Stimulated activated CD4-positive, alpha-beta T cell treated with anti-CD3 and anti-CD28 coated beads, Interleukin-2, amount 100 ng/mL, for 48 hours (primary cell): ENCODE measurements at regions not wholly inside any gene's neighbourhood (a gene's known extent, or its start where the extent isn't known, plus 50 kb on each side); places are given as distances from the start of the nearest gene placed in this dataset.

Experiments
- DNase-seq, 2 donors: peaks; one replicate each; pipeline ENCODE4 v3.0.0-alpha.2; 2020

GRCh38 chr9:80259079-80259478 is 687.3 kb downstream of the TLE4 start:
- no peak for DNase-seq

GRCh38 chr9:80251778-80252177 is 680.0 kb downstream of the TLE4 start:
- no peak for DNase-seq

GRCh38 chr9:80242022-80242421 is 670.3 kb downstream of the TLE4 start:
- DNase-seq: no peak

- no peak for DNase-seq
Measured at GRCh38 chr9:80235752-80236151, 664.0 kb downstream of the TLE4 start.

GRCh38 chr9:80233906-80234305 is 662.1 kb downstream of the TLE4 start:
- DNase-seq: no peak

GRCh38 chr9:80233102-80233843 is 661.5 kb downstream of the TLE4 start:
- no peak for DNase-seq

GRCh38 chr9:80231318-80232236 is 659.8 kb downstream of the TLE4 start:
- DNase-seq: no peak

GRCh38 chr9:80223897-80224296 is 652.1 kb downstream of the TLE4 start:
- no peak for DNase-seq

- no peak for DNase-seq
Measured at GRCh38 chr9:80222466-80223169, 650.9 kb downstream of the TLE4 start.

GRCh38 chr9:80218328-80218727 is 646.6 kb downstream of the TLE4 start:
- DNase-seq: no peak

- no peak for DNase-seq
Measured at GRCh38 chr9:80213613-80214012, 641.8 kb downstream of the TLE4 start.

- no peak for DNase-seq
Measured at GRCh38 chr9:80208696-80209095, 636.9 kb downstream of the TLE4 start.

- no peak for DNase-seq
Measured at GRCh38 chr9:80204054-80204453, 632.3 kb downstream of the TLE4 start.

- DNase-seq: no peak
Measured at GRCh38 chr9:80197661-80198060, 625.9 kb downstream of the TLE4 start.

- DNase-seq: no peak
Measured at GRCh38 chr9:80191108-80191507, 619.3 kb downstream of the TLE4 start.

- no peak for DNase-seq
Measured at GRCh38 chr9:80188579-80188978, 616.8 kb downstream of the TLE4 start.

- no peak for DNase-seq
Measured at GRCh38 chr9:80185112-80185738, 613.5 kb downstream of the TLE4 start.

- DNase-seq: no peak
Measured at GRCh38 chr9:80177949-80178480, 606.2 kb downstream of the TLE4 start.

GRCh38 chr9:80175286-80176150 is 603.8 kb downstream of the TLE4 start:
- peak in 1 of 2 donors; percentile 15 for DNase-seq

- DNase-seq: no peak
Measured at GRCh38 chr9:80163889-80164288, 592.1 kb downstream of the TLE4 start.

- DNase-seq: no peak
Measured at GRCh38 chr9:80158554-80159170, 586.9 kb downstream of the TLE4 start.
